Activated CD4-positive, alpha-beta T cell treated with anti-CD3 and anti-CD28 coated beads, Interleukin-2, amount 50 U/mL, for 4 hours (primary cell): ENCODE measurements at regions not wholly inside any gene's neighbourhood (a gene's known extent, or its start where the extent isn't known, plus 50 kb on each side); places are given as distances from the start of the nearest gene placed in this dataset.
A peak's percentile ranks its signal among the peaks of the same experiment; 100 is the strongest.

Source experiments
- DNase-seq, 2 experiments: peaks; one replicate each; pipeline ENCODE4 v3.0.0-alpha.2; 2020

DNA sequence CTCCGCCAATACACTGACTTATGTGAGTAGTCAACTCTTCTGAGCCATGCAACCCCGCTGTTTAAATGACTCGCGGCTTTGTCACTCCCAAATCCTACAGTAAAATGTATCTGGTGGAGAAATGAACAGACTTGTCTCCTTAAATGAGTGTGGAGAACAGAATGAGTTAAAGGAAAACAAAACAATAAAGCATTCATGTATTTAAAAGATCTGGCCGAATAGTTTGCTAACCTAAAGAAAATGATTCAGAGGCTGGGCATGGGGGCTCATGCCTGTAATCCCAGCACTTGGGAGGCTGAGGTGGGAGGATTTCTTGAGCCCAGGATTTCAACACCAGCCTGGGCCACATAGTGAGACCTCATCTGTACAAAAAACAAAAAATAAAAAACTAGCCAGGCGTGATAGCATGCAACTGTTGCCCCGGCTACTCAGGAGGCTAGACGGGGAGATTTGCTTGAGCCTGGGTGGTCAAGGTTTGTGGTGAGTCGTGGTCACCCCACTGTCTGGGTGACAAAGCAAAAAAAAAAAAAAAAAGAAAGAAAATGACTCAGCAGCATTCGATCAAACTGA lies 86.5 kb upstream of the PFKP start:
- DNase-seq: no peak

DNA sequence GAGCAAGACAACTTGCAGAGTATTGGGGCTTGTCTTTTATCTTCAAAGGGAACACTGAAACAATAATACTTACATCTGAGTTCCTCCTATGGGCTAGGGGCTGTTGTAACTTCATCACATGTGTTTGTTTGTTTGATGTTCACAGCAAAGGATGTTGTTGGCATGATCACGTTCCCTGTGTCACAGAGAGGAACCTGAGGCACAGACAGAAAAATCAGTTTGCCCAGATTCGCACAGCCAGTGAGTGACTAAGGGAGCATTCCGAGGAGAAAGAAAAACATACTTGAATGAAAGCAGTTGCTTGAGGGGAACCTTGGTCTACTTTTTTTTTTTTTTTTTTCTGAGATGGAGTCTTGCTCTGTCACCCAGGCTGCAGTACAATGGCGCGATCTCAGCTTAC lies 87.2 kb upstream of the PFKP start:
- DNase-seq: no peak

DNA sequence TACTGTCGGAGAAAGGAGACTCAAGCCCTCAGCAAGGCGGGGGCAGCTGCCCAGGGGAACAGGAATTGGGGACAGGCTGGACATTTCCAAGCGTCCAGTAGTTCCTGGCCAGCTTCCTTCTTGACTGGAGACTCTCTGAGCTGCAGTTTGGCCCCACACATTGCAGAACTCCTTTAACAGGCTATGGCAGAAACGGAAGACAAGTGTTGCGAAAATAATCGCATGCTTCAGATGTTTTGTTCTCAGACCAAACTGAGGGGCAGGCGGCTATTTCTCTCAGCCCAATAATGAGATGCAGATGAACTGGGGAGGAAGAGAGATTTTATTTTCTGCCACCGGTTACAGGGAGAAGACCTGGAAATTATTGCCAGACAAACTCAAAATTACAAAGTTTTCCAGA lies 88.0 kb upstream of the PFKP start:
- DNase-seq: no peak

DNA sequence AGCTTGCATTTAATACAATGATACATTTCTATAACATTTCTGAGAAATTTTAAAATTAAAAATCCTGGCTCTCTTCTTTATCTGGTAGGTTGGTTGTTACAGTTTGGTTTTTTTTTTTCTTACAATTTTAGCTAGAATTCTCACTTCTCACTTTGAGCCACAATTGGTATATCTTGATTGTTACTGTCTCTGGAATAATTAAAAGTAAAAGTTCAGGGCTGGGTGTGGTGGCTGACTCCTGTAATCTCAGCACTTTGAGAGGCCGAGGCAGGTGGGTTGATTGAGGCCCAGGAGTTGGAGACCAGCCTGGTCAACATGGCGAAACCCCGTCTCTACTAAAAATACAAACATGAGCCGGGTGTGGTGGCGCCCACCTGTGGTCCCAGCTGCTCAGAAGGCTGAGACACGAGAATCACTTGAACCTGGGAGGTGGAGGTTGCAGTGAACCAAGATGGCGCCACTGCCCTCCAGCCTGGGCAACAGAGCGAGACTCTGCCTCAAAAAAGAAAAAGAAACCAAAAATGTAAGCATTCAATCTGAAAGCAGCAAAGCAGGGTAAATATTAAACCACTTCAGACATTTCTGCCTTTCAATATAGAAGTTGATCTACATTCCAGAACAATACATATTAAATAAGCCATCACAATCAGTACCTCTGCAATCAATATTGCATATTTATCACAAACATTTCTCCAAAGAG lies 88.6 kb upstream of the PFKP start:
- DNase-seq: no peak

DNA sequence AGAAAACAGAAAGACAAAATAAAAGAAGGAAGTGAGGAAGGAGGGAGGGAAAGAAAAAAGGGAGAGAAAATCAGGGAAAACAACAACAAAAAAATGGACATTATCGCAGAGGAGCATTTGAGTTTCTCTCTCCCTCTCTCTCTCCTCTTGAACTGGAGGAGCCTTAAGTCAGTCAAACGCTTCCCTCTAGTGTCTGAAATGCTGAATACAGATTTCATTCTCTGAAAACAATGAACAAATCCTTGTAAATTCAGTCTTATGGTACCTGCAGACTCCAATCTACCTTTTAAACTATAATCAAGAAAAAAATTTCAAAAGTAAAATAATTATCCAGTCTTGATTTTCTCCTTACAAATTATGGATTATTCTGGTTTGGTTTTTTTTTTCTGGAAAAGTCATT lies 89.2 kb upstream of the PFKP start:
- DNase-seq: no peak

DNA sequence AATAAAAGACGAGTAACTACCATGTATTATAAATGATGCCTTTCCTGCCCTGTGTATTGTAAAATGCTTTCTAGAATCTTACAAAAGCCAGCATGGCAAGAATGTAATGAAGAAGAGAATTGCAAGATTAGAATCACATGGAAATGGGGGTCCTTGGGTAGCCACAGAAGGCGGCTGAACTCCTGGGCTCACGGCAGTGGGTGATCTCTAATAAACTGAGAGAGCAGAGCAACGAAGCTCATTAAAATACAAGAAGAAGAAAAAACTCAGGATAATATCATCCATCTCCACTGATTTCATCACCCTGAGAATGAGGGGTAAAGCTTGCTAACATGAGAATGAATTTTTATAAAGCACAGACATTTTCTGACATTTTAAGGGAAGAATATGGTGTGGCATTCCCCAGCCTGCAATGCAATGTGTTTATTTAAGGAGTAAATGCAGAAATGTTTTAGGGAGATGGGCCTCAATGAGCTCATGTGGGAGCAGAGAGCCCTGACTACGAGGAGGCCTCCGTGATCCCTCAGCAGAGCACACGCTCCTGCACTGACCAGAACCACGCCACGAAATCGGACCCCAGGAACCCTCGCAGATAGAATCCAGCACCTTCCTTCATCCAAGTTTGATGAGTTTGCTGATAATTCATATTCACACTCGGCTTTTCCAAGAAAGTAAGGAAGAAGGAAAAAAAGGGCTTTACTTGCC lies 92.7 kb upstream of the PFKP start:
- no peak for DNase-seq

DNA sequence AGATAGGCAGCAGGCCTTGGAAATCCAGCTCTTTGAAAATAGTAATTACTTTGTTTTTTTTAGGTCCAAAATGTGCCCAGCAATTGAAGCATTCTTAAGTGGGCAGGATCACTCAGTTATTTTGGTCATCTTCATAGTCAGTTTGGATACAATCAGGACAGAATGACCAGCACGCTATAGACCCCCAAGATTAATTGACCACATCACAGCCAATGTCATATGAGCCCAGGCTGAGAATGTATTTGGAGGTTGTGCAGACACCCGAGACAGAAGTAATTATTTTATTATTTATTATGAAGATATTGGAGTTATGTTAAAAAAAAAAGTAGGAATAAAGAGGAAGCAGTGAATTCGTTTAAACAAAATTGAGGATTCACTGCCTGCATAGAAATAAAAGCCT lies 93.3 kb upstream of the PFKP start:
- no peak for DNase-seq

DNA sequence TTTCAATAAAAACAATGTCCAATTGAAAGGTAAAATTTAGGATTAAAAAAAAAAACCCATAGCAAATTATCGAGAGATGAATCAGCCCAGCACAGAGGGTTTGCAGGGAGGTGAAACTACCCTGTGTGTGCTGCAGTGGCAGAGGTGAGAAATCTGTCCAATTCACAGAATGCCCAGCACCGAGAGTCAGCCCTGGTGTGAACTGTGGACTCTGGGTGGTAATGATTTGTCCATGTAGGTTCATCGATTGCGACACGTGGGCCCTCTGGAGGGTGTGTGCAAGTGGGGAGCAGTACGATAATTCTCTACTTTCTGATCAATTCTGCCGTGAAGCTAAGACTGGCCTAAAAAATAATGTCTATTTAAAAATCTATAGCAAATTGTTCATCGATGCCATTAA lies 94.5 kb upstream of the PFKP start:
- no peak for DNase-seq

DNA sequence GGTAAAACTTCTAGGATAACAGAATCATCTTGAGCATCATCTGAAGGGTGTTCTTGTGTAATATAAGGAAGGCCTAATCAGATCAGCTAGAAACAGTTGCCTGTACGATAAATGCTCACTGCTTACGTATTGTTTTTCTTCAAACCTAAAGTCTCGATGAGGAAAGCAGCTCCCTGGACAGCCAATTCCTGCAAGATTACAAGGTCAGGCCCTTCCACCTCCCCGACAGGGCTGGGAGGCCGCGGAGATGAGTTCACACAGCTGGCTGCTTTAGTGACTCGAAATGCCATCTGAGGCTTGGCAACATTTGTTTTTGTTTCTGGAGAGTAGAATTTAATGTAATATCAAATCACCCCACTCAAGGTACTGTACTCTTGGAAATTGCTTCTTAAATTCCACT lies 95.1 kb upstream of the PFKP start:
- no peak for DNase-seq

DNA sequence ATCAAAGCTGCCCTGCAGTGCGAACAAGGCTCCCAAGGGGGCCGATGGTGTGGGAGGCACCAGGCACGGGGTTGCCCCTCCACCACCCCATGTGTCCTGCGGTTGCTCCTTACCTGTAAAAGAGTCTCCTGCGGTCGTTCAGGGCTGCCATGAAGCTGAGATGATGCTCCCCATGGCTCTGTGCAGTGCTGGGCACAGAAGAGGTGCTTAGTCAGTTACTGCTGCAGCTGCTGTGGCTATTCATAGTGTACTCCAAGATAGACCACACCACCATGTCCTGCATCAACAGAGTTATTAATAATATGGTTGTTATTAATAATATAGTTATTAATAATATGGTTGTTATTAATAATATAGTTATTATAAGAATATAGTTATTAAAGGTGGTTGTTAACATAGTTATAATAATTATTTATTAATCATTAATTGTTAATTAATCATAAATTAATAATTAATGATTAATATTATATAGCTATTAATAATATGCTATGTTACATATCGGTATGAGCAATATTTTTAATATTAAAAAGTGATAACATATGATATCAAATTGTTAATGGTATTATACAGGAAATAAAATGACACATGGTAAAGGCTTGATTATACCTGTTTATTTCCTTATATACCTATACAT lies 97.0 kb upstream of the PFKP start:
- no peak for DNase-seq

DNA sequence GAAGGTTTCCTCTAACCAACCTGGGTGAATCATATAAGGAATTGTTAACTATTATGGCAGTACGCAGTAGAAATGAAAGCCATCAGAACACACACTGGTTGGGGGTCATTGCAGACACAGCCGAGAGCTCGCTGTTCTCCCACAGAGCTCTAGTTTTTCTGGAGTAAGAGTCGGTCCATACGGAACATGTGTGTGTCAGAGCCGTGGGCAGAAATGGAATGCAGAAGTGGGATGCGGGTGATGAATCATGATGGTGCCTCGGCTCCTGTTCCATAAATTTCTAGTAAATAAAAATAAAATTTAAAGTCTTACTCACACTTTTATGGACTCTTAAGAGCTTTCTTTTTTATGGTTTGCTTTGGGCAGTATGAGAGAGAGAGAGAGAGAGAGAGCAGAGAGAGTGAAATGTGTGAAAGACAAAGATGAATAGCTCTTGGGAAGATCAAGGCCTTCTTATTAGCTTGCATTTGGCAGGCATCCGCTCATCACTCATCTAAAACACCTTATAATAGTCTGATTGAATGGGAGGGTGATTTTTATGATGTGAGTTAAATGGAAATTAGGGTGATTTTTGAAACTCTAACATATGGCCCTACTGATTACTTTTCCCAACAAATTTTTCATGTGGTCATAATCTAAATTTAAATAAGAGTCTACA lies 98.8 kb upstream of the PFKP start:
- DNase-seq: no peak

DNA sequence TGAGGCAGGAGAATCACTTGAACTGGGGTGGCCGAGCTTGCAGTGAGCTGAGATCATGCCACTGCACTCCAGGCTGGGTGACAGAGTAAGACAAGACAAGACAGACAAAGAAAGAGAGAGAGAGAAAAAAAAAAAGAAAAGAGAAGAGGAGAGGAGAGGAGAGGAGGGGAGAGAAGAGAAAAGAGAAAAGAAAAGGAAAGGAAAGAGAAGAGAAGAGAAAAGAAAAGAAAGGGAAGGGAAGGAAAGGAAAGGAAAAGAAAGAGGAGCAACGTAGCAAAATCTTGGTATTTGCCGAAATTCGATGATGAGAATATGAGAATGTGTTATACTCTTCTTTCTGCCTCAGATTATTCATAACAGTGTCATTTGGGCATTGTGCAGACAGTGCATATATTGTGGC lies 101.2 kb upstream of the PFKP start:
- no peak for DNase-seq

DNA sequence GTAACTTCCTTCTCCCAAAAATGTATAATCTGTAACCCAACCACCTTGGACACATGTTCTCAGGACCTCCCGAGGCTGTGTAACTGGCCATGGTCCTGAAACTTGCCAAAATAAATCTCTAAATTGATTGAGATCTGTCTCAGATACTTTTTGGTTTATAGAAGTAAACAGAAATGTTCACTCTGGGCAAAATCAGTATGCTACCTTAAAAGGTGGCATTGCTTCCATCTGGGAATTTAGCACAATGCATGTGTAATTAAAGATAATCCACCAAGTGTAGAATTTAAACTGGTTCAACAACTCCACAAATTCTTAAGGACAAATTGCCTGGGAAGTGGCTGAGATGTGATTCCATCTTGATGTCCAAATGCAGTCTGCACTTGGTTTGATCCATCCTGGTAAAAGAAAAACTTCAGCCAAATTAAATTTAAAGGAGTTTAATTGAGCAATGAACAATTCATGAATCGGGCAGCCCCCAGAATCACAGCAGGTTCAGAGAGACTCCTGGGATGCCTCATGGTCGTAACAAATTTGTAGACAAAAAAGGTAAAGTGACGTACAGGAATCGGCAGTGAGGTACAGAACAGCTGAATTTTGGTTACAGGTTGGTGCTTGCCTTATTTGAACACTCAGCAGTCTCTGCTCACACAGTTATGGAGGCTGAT lies 102.6 kb upstream of the PFKP start:
- no peak for DNase-seq

DNA sequence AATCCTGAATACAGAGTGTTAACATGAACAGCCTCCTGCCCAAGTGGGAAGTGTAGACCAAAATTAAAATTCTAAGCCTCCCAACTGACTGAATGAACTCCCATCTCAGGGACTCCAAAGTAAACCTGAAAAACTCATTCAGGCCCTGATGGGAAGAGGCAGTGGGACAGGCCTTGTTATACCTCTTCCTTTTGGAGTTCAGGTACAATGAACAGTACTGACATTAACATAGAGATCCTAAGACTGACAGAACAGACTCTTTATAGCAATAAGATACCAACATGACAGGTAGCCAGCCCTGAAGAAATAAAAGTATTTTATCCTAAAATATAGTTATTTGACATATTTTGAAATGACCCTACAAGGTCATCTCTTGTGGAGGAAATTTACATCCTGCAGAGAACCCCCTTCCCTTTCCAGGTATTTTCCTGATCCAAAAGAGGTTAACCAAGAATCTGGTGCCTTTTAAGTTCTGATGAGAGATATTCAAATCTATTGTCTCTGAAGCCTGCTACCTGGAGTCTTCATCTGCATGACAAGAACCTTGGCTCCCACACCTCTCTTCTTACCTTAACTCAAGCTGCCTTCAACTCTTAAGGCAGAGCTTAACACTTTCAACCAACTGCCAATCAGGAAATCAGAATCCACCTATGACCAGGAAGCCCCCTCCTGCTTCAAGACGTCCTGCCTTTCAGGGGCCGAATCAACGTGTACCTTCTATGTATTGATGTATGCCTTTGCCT lies 103.3 kb upstream of the PFKP start:
- no peak for DNase-seq

DNA sequence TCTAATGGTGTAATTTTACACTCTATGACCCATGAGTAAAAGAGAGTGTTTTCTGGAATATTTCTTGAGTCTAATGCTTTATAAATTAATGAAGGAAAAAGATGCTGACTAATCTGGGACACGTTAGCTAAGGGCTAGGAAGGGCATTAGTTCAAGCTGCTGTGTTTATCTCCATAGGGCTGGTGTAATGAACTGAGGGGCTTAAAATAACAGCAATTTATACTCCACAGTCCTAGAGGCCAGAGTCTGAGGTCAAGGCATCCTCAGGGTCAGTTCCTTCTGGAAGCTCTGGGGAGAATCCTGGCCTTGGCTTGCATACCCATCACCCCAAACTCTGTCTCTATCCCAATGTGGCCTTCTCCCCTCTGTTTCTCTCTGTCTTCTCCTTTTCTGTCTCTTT lies 105.2 kb upstream of the PFKP start:
- no peak for DNase-seq

DNA sequence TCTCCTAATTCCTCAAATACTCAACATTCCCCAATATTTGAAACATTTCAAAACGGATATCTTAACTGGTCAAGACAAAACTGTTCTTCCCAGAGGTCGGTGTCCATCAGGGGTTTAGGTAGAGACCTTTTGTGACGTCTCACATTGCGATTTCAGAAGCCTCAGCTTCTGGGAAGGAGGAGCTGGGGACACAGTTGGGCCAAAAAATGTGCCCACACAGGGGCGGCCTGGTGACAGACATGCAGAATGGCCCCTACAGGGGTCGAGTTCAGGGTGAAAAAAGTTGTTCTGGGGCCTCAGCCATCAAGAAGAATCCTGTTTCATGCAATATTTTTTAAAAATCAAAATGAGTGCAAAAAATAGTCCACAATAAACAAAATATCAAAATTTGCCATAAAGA lies 108.7 kb upstream of the PFKP start:
- DNase-seq: no peak

DNA sequence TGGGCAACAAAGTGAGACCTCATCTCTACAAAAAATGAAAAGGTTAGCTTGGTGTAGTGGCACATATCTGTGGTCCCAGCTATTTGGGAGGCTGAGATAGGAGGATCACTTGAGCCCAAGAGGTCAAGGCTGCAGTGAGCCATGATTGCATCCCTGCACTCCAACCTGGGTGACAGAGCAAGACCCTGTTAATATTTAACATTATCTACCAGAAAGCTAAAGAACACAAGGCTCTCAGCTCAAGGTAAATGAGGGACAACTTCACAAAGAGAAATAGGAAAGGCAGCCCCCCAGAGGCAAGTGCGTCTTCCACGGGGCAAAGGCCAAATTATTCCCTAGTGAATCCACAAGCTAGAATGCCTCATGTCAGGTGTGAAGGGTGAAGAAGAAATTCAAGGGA lies 109.6 kb upstream of the PFKP start:
- no peak for DNase-seq

DNA sequence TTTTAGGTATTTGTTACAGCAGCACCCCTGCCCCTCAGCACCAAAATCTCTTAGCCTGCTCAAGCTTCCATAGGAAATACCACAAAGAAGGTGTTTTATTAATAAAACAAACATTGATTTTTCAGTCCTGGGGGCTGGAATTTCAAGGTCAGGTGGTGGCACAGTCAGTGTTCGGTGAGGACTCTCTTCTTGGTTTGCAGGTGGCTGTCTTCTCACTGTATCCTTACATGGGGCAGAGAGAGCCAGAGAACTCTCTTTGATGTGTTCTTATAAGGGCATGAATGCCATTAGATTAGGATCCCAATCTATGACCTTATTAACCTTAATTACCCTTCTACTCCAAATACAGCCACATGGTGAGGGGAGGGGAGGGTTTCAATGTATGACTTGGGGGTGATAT lies 112.3 kb upstream of the PFKP start:
- DNase-seq: no peak

DNA sequence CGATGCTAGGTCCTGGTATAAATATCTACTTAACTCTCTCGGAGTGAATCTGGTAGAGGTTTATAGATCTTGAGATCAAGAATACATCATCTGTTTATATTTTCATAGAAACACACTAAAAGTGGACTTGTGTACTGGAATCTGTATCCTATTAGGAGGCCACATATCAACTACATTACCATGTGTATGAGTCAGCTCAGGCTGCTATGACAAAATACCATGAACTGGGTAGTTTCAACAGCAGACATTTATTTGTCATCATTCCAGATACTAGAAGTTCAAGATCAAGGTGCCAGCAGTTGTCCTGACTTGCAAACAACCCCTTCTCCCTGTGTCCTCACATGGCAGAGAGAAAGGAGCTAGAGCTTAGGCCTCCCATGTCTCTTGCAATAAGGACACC lies 113.9 kb upstream of the PFKP start:
- no peak for DNase-seq

DNA sequence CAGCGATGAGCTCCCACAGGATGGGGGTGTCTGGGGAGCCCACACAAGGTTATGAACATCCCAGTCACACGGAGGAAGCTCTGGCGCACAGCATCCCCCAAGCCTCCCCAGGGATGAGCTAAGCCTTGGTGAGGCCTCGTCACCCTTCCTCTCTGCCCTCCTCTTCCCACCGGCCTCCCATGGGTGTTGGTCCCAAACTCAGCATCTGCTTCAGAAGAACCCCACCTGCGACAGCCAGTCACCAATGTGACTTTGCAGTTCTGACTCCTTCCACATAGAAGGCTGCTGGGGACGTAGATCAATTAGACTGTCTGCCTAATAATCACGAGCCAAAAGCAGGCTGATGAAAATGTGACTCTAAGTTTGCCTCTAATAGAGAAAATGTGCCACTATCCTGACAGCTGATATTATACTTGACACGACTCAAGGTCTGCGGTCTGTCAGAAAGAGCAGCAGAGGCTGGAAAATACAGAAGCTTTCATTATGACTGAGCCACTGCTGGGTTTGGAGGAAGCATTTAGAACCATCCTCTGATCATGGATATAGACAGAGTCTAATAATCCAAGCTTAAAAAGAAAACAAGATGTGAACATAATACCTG lies 116.0 kb upstream of the PFKP start:
- no peak for DNase-seq

DNA sequence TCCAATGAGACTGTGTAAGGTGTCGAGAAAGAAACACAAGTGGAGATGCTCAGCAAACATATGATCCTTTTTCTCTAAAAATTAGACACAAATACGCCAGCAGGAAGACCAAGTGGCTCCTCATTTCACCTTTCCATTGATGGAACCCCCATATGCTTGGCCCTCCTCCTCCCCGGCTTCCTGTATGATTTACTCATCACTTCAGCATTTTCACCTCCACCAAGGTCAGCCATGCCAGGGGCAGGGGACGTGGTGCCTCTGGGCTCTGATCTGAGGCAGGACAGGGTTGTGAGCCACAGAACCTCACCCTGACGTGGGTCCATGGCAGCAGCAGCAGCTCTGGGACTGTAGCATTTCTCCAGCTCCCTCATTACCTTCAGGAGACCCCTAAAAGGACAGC lies 116.8 kb upstream of the PFKP start:
- DNase-seq: no peak

DNA sequence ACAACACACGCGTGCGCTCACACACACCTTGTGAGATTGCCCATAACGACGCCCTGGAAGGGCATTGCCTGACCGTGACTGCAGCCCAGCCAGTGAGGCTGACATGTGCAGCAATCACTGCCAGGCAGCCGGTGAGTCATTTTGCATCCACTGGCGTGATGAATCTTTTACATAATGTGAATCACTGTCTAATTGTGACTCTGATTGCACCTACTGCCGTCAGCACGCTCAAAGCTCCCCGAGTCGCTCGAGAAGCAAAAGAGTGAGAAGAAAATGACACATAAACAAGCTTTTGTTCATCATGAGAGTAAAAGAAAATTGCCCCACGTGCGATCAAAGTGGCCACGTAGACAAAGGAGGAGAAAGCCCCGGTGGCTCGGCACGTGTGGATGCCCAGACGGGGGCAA lies 117.4 kb upstream of the PFKP start:
- peak; percentile 1 to 19 for DNase-seq
